Nephron (organoid): ENCODE measurements at regions not wholly inside any gene's neighbourhood (a gene's known extent, or its start where the extent isn't known, plus 50 kb on each side); places are given as distances from the start of the nearest gene placed in this dataset.

ENCODE experiments used
- H3K27ac Mint-ChIP-seq, 3 experiments: 2 replicates each; pipeline ENCODE4 v1.8.0; 2020; ENCODE audit warnings: mixed read lengths in 3 of 3, mild to moderate bottlenecking in 2 of 3, moderate library complexity in 1 of 3
- H3K27me3 Mint-ChIP-seq: 2 replicates; pipeline ENCODE4 v1.8.0; 2021; ENCODE audit warnings: low read depth, mild to moderate bottlenecking, moderate library complexity, mixed read lengths
- H3K36me3 Mint-ChIP-seq: 2 replicates; pipeline ENCODE4 v1.8.0; 2020; ENCODE audit warnings: low read depth, mixed read lengths
- H3K4me1 Mint-ChIP-seq: 2 replicates; pipeline ENCODE4 v1.8.0; 2020; ENCODE audit warnings: mixed read lengths
- H3K4me3 Mint-ChIP-seq, 3 experiments: 2 replicates each; pipeline ENCODE4 v1.8.0; 2020; ENCODE audit warnings: mild to moderate bottlenecking in 3 of 3, mixed read lengths in 3 of 3, moderate library complexity in 2 of 3
- H3K9me3 Mint-ChIP-seq: 2 replicates; pipeline ENCODE4 v1.8.0; 2020; ENCODE audit warnings: mixed read lengths
- TF ChIP-seq, protein P1 (sequence below), 3 experiments: fragments of 200-600 bp; sonication (generic); IDR thresholded peaks; one replicate each; pipeline ENCODE4 v1.5.0; 2021; ENCODE audit warnings: antibody characterized with exemption in 3 of 3; ENCODE audit not compliant: unreplicated experiment in 3 of 3

GRCh38 chr20:24079661-24080412 lies 91.3 kb upstream of the GGTLC1 start:
- no peak overlapping the region for H3K27ac Mint-ChIP-seq
- H3K4me3 Mint-ChIP-seq: no peak overlapping the region
- H3K27me3 Mint-ChIP-seq: peaks cover 8% of the 10 kb centered on the region
- H3K4me1 Mint-ChIP-seq: no peaks in the 10 kb centered on the region
- H3K9me3 Mint-ChIP-seq: peaks cover 3% of the 10 kb centered on the region
- TF ChIP-seq, protein P1, sequence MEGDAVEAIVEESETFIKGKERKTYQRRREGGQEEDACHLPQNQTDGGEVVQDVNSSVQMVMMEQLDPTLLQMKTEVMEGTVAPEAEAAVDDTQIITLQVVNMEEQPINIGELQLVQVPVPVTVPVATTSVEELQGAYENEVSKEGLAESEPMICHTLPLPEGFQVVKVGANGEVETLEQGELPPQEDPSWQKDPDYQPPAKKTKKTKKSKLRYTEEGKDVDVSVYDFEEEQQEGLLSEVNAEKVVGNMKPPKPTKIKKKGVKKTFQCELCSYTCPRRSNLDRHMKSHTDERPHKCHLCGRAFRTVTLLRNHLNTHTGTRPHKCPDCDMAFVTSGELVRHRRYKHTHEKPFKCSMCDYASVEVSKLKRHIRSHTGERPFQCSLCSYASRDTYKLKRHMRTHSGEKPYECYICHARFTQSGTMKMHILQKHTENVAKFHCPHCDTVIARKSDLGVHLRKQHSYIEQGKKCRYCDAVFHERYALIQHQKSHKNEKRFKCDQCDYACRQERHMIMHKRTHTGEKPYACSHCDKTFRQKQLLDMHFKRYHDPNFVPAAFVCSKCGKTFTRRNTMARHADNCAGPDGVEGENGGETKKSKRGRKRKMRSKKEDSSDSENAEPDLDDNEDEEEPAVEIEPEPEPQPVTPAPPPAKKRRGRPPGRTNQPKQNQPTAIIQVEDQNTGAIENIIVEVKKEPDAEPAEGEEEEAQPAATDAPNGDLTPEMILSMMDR (IDR thresholded peaks at IDR 0.05; ENCODE audit: unreplicated experiment in 3 of 3): no peak
- H3K36me3 Mint-ChIP-seq: no peaks in the 10 kb centered on the region

DNA sequence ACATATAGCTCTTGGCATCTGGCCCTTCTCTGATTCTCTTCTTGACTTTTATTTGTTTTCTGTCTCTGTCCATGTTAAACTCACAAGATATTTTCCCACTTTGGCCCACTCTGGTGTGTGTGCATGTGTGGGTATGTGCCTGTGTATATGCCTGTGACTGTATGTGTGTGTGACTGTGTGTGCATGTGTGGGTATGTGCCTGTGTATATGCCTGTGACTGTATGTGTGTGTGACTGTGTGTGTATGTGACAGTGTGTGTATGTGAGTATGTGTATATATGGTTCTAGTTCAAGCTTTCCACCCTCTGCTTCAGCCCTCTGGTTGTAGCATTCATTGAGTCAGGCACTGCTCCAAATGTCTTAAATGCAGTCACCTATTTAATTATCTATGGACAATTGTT lies 88.6 kb upstream of the GGTLC1 start:
- Mint-ChIP-seq H3K27me3 (no peaks in the 10 kb centered on the region), H3K4me1 (no peaks in the 10 kb centered on the region), H3K4me3 (no peak overlapping the region), H3K27ac (no peak overlapping the region), H3K9me3 (peaks cover 3% of the 10 kb centered on the region), H3K36me3 (no peaks in the 10 kb centered on the region)
- TF ChIP-seq, protein P1 (IDR thresholded peaks at IDR 0.05; ENCODE audit: unreplicated experiment in 3 of 3): no peak

GRCh38 chr20:24070679-24071078 lies 82.1 kb upstream of the GGTLC1 start:
- TF ChIP-seq, protein P1 (IDR thresholded peaks at IDR 0.05; ENCODE audit: unreplicated experiment in 3 of 3): no peak

GRCh38 chr20:24066076-24066700 lies 77.6 kb upstream of the GGTLC1 start:
- H3K36me3 Mint-ChIP-seq: no peaks in the 10 kb centered on the region
- H3K27ac Mint-ChIP-seq: no peak overlapping the region
- no peak overlapping the region for H3K4me3 Mint-ChIP-seq
- no peaks in the 10 kb centered on the region for H3K4me1 Mint-ChIP-seq
- TF ChIP-seq, protein P1 (IDR thresholded peaks at IDR 0.05; ENCODE audit: unreplicated experiment in 3 of 3): no peak
- peaks cover 4% of the 10 kb centered on the region for H3K27me3 Mint-ChIP-seq
- H3K9me3 Mint-ChIP-seq: peaks cover 13% of the 10 kb centered on the region

More at GRCh38 chr20:24070679-24071078, 82.1 kb upstream of the GGTLC1 start:
- Mint-ChIP-seq H3K9me3 (peaks cover 19% of the 10 kb centered on the region), H3K27ac (no peak overlapping the region), H3K4me1 (no peaks in the 10 kb centered on the region), H3K27me3 (no peaks in the 10 kb centered on the region), H3K36me3 (no peaks in the 10 kb centered on the region), H3K4me3 (no peak overlapping the region)

DNA sequence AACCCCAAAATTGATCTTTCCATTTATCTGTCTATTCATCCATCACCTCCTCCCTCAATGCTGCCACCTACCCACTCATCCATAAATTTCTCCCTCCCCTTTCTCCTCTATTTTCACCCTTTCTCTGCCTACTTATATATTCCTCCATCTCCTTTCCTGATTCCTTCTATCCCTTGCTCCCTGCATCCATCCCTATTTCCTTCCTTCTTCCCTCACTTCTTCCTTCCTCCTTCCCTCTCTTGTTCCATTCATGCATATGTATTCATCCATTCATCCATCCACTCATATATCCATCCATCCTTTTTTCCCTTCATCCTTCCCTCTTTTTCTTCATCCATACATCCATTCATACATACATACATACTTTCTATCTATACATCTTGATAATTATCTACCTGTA lies 76.3 kb upstream of the GGTLC1 start:
- TF ChIP-seq, protein P1 (IDR thresholded peaks at IDR 0.05; ENCODE audit: unreplicated experiment in 3 of 3): no peak
- Mint-ChIP-seq H3K27me3 (peaks cover 7% of the 10 kb centered on the region), H3K27ac (no peak overlapping the region), H3K4me3 (no peak overlapping the region), H3K9me3 (peaks cover 4% of the 10 kb centered on the region), H3K4me1 (no peaks in the 10 kb centered on the region), H3K36me3 (no peaks in the 10 kb centered on the region)
